A673 (cell line): ENCODE measurements at regions not wholly inside any gene's neighbourhood (a gene's known extent, or its start where the extent isn't known, plus 50 kb on each side); places are given as distances from the start of the nearest gene placed in this dataset.

Experiments
- BruUV-seq: library from RNA; stranded (reverse); fragments of 400-500 nt; replicated peaks from 2 replicates; lab custom pipeline; 2021; lab: Mats Ljungman, UMichigan
- CTCF ChIA-PET: fragments of 300-600 bp; sonication (Branson Sonifier 250); formaldehyde crosslinking; loops from one replicate; lab custom pipeline; 2022; ENCODE audit warnings: antibody characterized with exemption; lab: Charles Lee
- POLR2A ChIA-PET: fragments of 300-600 bp; sonication (Branson Sonifier 250); formaldehyde crosslinking; loops from one replicate; lab custom pipeline; 2022; ENCODE audit warnings: antibody characterized with exemption; ENCODE audit not compliant: low non-redundant PET; lab: Charles Lee
- DNase-seq: peaks from one replicate; pipeline ENCODE4 v3.0.0-alpha.2; 2015; ENCODE audit warnings: low spot score
- H3K27ac ChIP-seq: fragments of 200-600 bp; sonication (generic); 2 replicates; pipeline ENCODE4 v1.5.1; 2016; ENCODE audit warnings: mixed run types, low read depth, mild to moderate bottlenecking, mixed read lengths, antibody characterized with exemption, low read length; ENCODE audit not compliant: poor library complexity, severe bottlenecking
- H3K27me3 ChIP-seq: fragments of 200-600 bp; sonication (generic); replicated peaks from 2 replicates; pipeline ENCODE4 v1.6.1; 2017; ENCODE audit warnings: mixed run types, low read depth, mild to moderate bottlenecking, mixed read lengths, antibody characterized with exemption, low read length; ENCODE audit not compliant: insufficient read depth, poor library complexity
- H3K36me3 ChIP-seq: fragments of 200-600 bp; sonication (generic); 2 replicates; pipeline ENCODE4 v1.6.1; 2016; ENCODE audit warnings: mixed run types, mild to moderate bottlenecking, mixed read lengths, antibody characterized with exemption, low read length; ENCODE audit not compliant: insufficient read depth, poor library complexity, severe bottlenecking
- H3K4me1 ChIP-seq: fragments of 200-600 bp; sonication (generic); 2 replicates; pipeline ENCODE4 v1.6.1; 2017; ENCODE audit warnings: mixed run types, mild to moderate bottlenecking, mixed read lengths, antibody characterized with exemption, low read length; ENCODE audit not compliant: insufficient read depth, poor library complexity, severe bottlenecking
- H3K4me3 ChIP-seq: fragments of 200-600 bp; sonication (generic); 2 replicates; pipeline ENCODE4 v1.5.1; 2016; ENCODE audit warnings: low read depth, mixed run types, mild to moderate bottlenecking, mixed read lengths, low read length; ENCODE audit not compliant: poor library complexity, severe bottlenecking
- H3K9me3 ChIP-seq: fragments of 200-600 bp; sonication (generic); 2 replicates; pipeline ENCODE4 v1.6.1; 2016; ENCODE audit warnings: mixed run types, low read depth, mild to moderate bottlenecking, mixed read lengths, antibody characterized with exemption, low read length; ENCODE audit not compliant: poor library complexity, severe bottlenecking
- CTCF ChIP-seq: fragments of 300-800, 200-600 bp; sonication (generic); conservative IDR thresholded peaks from 2 replicates; pipeline ENCODE4 v1.5.1; 2017; ENCODE audit warnings: low read depth, mild to moderate bottlenecking, antibody characterized with exemption, low read length, moderate library complexity, mixed read lengths
- EZH2 ChIP-seq: fragments of 200-600 bp; sonication (generic); IDR thresholded peaks from 2 replicates; pipeline ENCODE4 v1.6.1; 2017; ENCODE audit warnings: borderline replicate concordance, low read depth, mild to moderate bottlenecking, mixed read lengths, antibody characterized with exemption, low read length; ENCODE audit not compliant: poor library complexity, severe bottlenecking
- intact Hi-C: fragments of 100-400 bp; cut with micrococcal nuclease; formaldehyde crosslinking; loops from one replicate; pipeline ENCODE4 v1.10.0; 2022; ENCODE audit not compliant: unreplicated experiment

- BruUV-seq = no TSS peak
- ChIA-PET POLR2A (no interaction called here), CTCF (no interaction called here)
- Histone ChIP-seq H3K4me3 (no peak overlapping the region), H3K27ac (no peak overlapping the region), H3K27me3 (peaks cover 23% of the 10 kb centered on the region), H3K9me3 (no peaks in the 10 kb centered on the region), H3K36me3 (no peaks in the 10 kb centered on the region), H3K4me1 (no peaks in the 10 kb centered on the region)
- TF ChIP-seq CTCF (no peak), EZH2 (no peak)
- intact Hi-C loops = no loop called here
- DNase-seq = peak; percentile 33
These were observed 102.5 kb downstream of the MRM1 start for GRCh38 chr17:36703860-36704266.

GRCh38 chr17:36705283-36705795, 104.0 kb downstream of the MRM1 start:
- no TSS peak for BruUV-seq
- CTCF ChIA-PET = interaction anchor here (0.6 to 0.7 kb wide), 2 partner anchors 55 to 371 kb away, joined by 3 to 6 read pairs; no protein-coding TSS in a partner anchor
- TF ChIP-seq EZH2 (no peak), CTCF (no peak)
- no peaks in the 10 kb centered on the region for H3K36me3 ChIP-seq
- no peak for DNase-seq
- no peaks in the 10 kb centered on the region for H3K4me1 ChIP-seq
- H3K9me3 ChIP-seq = no peaks in the 10 kb centered on the region
- POLR2A ChIA-PET = no interaction called here
- no peak overlapping the region for H3K4me3 ChIP-seq
- H3K27ac ChIP-seq = no peak overlapping the region
- intact Hi-C loops = no loop called here
- H3K27me3 ChIP-seq = peaks cover 23% of the 10 kb centered on the region

- ChIA-PET POLR2A (no interaction called here), CTCF (interaction anchor here (0.6 kb wide), 2 partner anchors 54 to 56 kb away, joined by 4 to 6 read pairs; no protein-coding TSS in a partner anchor)
- intact Hi-C loops = no loop called here
- no TSS peak for BruUV-seq
- Histone ChIP-seq H3K4me1 (no peaks in the 10 kb centered on the region), H3K9me3 (no peaks in the 10 kb centered on the region), H3K36me3 (no peaks in the 10 kb centered on the region), H3K27me3 (peaks cover 23% of the 10 kb centered on the region), H3K4me3 (no peak overlapping the region), H3K27ac (no peak overlapping the region)
- no peak for TF ChIP-seq EZH2
- TF ChIP-seq CTCF = peak; percentile 41; the same call in 1 of the 2 replicates
- no peak for DNase-seq
These were observed 104.7 kb downstream of the MRM1 start for GRCh38 chr17:36705874-36706731.
